H9 (cell line): ENCODE measurements at regions not wholly inside any gene's neighbourhood (a gene's known extent, or its start where the extent isn't known, plus 50 kb on each side); places are given as distances from the start of the nearest gene placed in this dataset.
"Not testable (repeated sequence)": the region's sequence is repeated elsewhere in the genome, so short reads cannot be mapped to it uniquely, and the experiment has no call there.

Experiments used
- DNase-seq: peaks from one replicate; pipeline ENCODE4 v3.0.0-alpha.2; 2017
- H2AFZ ChIP-seq: one replicate; pipeline ENCODE4 v1.6.1; 2013; ENCODE audit warnings: mild to moderate bottlenecking, low read length, control low read depth, moderate library complexity
- H2AK5ac ChIP-seq: 2 replicates; pipeline ENCODE4 v1.6.1; 2013; ENCODE audit warnings: low read length, control low read depth, mixed read lengths; ENCODE audit not compliant: insufficient read length
- H2BK120ac ChIP-seq: one replicate; pipeline ENCODE4 v1.6.1; 2013; ENCODE audit warnings: low read depth, mild to moderate bottlenecking, low read length, control low read depth, inconsistent platforms; ENCODE audit not compliant: poor library complexity, severe bottlenecking
- H2BK12ac ChIP-seq: 2 replicates; pipeline ENCODE4 v1.6.1; 2013; ENCODE audit warnings: low read length, control low read depth, mixed read lengths, low read depth; ENCODE audit not compliant: insufficient read length
- H2BK15ac ChIP-seq: 2 replicates; pipeline ENCODE4 v1.6.1; 2013; ENCODE audit warnings: low read depth, low read length, control low read depth
- H2BK20ac ChIP-seq: one replicate; pipeline ENCODE4 v1.6.1; 2013; ENCODE audit warnings: low read depth, mild to moderate bottlenecking, low read length, control low read depth, inconsistent platforms; ENCODE audit not compliant: poor library complexity, severe bottlenecking
- H2BK5ac ChIP-seq: 2 replicates; pipeline ENCODE4 v1.6.1; 2013; ENCODE audit warnings: low read length, control low read depth, mixed read lengths; ENCODE audit not compliant: insufficient read length
- H3K14ac ChIP-seq: 2 replicates; pipeline ENCODE4 v1.6.1; 2013; ENCODE audit warnings: low read length, control low read depth; ENCODE audit not compliant: insufficient read depth
- H3K18ac ChIP-seq: 2 replicates; pipeline ENCODE4 v1.6.1; 2013; ENCODE audit warnings: low read depth, mild to moderate bottlenecking, mixed read lengths, low read length, control low read depth; ENCODE audit not compliant: insufficient read length
- H3K23ac ChIP-seq: 2 replicates; pipeline ENCODE4 v1.6.1; 2013; ENCODE audit warnings: low read length, control low read depth, mixed read lengths, low read depth; ENCODE audit not compliant: insufficient read length
- H3K23me2 ChIP-seq: 2 replicates; pipeline ENCODE4 v1.6.1; 2013; ENCODE audit warnings: low read depth, mild to moderate bottlenecking, mixed read lengths, low read length, control low read depth; ENCODE audit not compliant: insufficient read length, poor library complexity, severe bottlenecking
- H3K27ac ChIP-seq: 2 replicates; pipeline ENCODE4 v1.5.1; 2013; ENCODE audit warnings: low read length, control low read depth, mixed read lengths, low read depth; ENCODE audit not compliant: insufficient read length
- H3K27me3 ChIP-seq: 2 replicates; pipeline ENCODE4 v1.6.1; 2013; ENCODE audit warnings: low read length, control low read depth, inconsistent platforms; ENCODE audit not compliant: insufficient read depth
- H3K4ac ChIP-seq: 2 replicates; pipeline ENCODE4 v1.6.1; 2013; ENCODE audit warnings: low read depth, mild to moderate bottlenecking, control low read depth, inconsistent platforms, low read length, moderate library complexity
- H3K4me1 ChIP-seq: 2 replicates; pipeline ENCODE4 v1.6.1; 2013; ENCODE audit warnings: low read length, control low read depth, inconsistent platforms; ENCODE audit not compliant: insufficient read depth
- H3K4me2 ChIP-seq: 2 replicates; pipeline ENCODE4 v1.6.1; 2013; ENCODE audit warnings: low read length, control low read depth, mixed read lengths; ENCODE audit not compliant: insufficient read length, insufficient read depth
- H3K56ac ChIP-seq: 2 replicates; pipeline ENCODE4 v1.6.1; 2013; ENCODE audit warnings: low read depth, mild to moderate bottlenecking, mixed read lengths, low read length, control low read depth; ENCODE audit not compliant: insufficient read length
- H3K79me1 ChIP-seq: 2 replicates; pipeline ENCODE4 v1.6.1; 2013; ENCODE audit warnings: low read depth, mild to moderate bottlenecking, moderate library complexity, low read length, control low read depth, inconsistent platforms; ENCODE audit not compliant: insufficient read depth, poor library complexity, severe bottlenecking
- H3K79me2 ChIP-seq: 2 replicates; pipeline ENCODE4 v1.6.1; 2013; ENCODE audit warnings: low read length, control low read depth, inconsistent platforms; ENCODE audit not compliant: insufficient read depth
- H3K9ac ChIP-seq: 2 replicates; pipeline ENCODE4 v1.6.1; 2013; ENCODE audit warnings: low read length, control low read depth, mixed read lengths; ENCODE audit not compliant: insufficient read length; ENCODE audit errors: extremely low read depth
- H3K9me3 ChIP-seq: one replicate; pipeline ENCODE4 v1.6.1; 2013; ENCODE audit warnings: low read depth, low read length, inconsistent platforms; ENCODE audit not compliant: control insufficient read depth
- H3T11ph ChIP-seq: one replicate; pipeline ENCODE4 v1.6.1; 2013; ENCODE audit warnings: mild to moderate bottlenecking, low read length, control low read depth, inconsistent platforms
- H4K20me1 ChIP-seq: one replicate; pipeline ENCODE4 v1.6.1; 2013; ENCODE audit not compliant: control insufficient read depth, insufficient read length, insufficient read depth
- H4K5ac ChIP-seq: 2 replicates; pipeline ENCODE4 v1.6.1; 2013; ENCODE audit warnings: low read depth, mild to moderate bottlenecking, mixed read lengths, low read length, control low read depth; ENCODE audit not compliant: insufficient read length
- H4K8ac ChIP-seq: replicated peaks from 2 replicates; pipeline ENCODE4 v1.6.1; 2013; ENCODE audit warnings: low read length, control low read depth, mixed read lengths, low read depth; ENCODE audit not compliant: insufficient read length
- H4K91ac ChIP-seq: 2 replicates; pipeline ENCODE4 v1.6.1; 2013; ENCODE audit warnings: low read depth, mild to moderate bottlenecking, moderate library complexity, mixed read lengths, low read length, control low read depth; ENCODE audit not compliant: insufficient read length
- H3K27ac Mint-ChIP-seq, 3 experiments: 2 replicates in 2 of 3; 3 replicates in 1 of 3; pipeline ENCODE4 v1.8.0; 2020 to 2021; ENCODE audit warnings: mixed read lengths in 3 of 3, mild to moderate bottlenecking in 1 of 3, moderate library complexity in 1 of 3
- H3K27me3 Mint-ChIP-seq: 2 replicates; pipeline ENCODE4 v1.8.0; 2021; ENCODE audit warnings: low read depth, mild to moderate bottlenecking, moderate library complexity, mixed read lengths
- H3K36me3 Mint-ChIP-seq, 3 experiments: 2 replicates in 2 of 3; 3 replicates in 1 of 3; pipeline ENCODE4 v1.8.0; 2020 to 2021; ENCODE audit warnings: low read depth in 3 of 3, mixed read lengths in 3 of 3; ENCODE audit not compliant: insufficient read depth in 1 of 3
- H3K4me1 Mint-ChIP-seq, 2 experiments: 2 replicates each; pipeline ENCODE4 v1.8.0; 2020; ENCODE audit warnings: mixed read lengths in 2 of 2
- H3K4me3 Mint-ChIP-seq, 2 experiments: 2 replicates in 1 of 2; 3 replicates in 1 of 2; pipeline ENCODE4 v1.8.0; 2020 to 2021; ENCODE audit warnings: mild to moderate bottlenecking in 2 of 2, mixed read lengths in 2 of 2, moderate library complexity in 1 of 2
- H3K9me3 Mint-ChIP-seq, 2 experiments: 2 replicates in 1 of 2; 3 replicates in 1 of 2; pipeline ENCODE4 v1.8.0; 2020; ENCODE audit warnings: mild to moderate bottlenecking in 2 of 2, mixed read lengths in 2 of 2, moderate library complexity in 1 of 2
- WGBS: extraction: QIAGEN DNeasy Blood & Tissue Kit; methylation state at CpG from one replicate; pipeline ENCODE4 v1.1.7; 2013; ENCODE audit warnings: missing lambda C conversion rate, low lambda C conversion rate, mixed read lengths; ENCODE audit not compliant: insufficient read length; ENCODE audit errors: extremely low coverage; 5-methylcytosine and 5-hydroxymethylcytosine counted together
- TF ChIP-seq, protein P1 (sequence below): fragments of 200-600 bp; sonication (generic); conservative IDR thresholded peaks from 3 replicates; pipeline ENCODE4 v1.8.0; 2021; ENCODE audit warnings: antibody characterized with exemption, mild to moderate bottlenecking

DNA sequence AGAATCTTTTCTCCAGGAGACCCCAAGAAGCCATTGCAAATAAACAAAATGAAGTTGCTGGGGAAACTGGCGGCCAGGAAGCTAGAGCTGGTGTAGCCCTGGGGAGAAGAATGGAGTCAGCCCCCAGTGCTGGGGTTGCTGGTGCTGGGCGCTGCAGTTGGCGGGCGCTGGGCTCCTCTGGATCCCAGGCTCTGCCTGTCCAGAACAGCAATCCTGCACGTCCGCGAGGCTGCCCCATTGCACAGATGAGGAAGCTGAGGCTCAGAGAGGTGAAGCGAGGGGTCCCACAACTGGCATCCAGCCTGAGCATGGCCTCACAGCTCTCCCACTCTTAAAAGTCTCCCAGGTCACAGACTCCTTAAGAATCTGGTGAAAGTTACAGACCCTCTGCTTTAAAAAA, 161.1 kb downstream of the OR4M2 start:
- peaks cover 48 to 59% (median 51%) of the 10 kb centered on the region in 3 experiments for H3K36me3 Mint-ChIP-seq
- peaks cover 13% of the 10 kb centered on the region for H3K27me3 Mint-ChIP-seq
- Histone ChIP-seq H3K79me2 (no peaks in the 10 kb centered on the region), H3K79me1 (no peaks in the 10 kb centered on the region), H3K27me3 (no peaks in the 10 kb centered on the region), H4K20me1 (no peaks in the 10 kb centered on the region), H3K56ac (no peak overlapping the region), H2BK5ac (no peak overlapping the region), H3K27ac (no peak overlapping the region), H3K4ac (no peak overlapping the region), H2AFZ (no peak overlapping the region), H3K4me1 (no peaks in the 10 kb centered on the region), H2BK12ac (no peak overlapping the region), H2BK15ac (no peak overlapping the region), H3K14ac (no peak overlapping the region), H2AK5ac (no peak overlapping the region), H2BK120ac (no peak overlapping the region), H2BK20ac (no peak overlapping the region), H4K91ac (no peak overlapping the region), H3K23ac (no peak overlapping the region), H3K9me3 (peaks cover 78% of the 10 kb centered on the region), H3K18ac (no peak overlapping the region), H4K5ac (no peak overlapping the region), H3K23me2 (no peaks in the 10 kb centered on the region), H3K4me2 (no peak overlapping the region), H4K8ac (no peak overlapping the region), H3T11ph (no peak overlapping the region), H3K9ac (no peak overlapping the region)
- H3K4me1 Mint-ChIP-seq = no peaks in the 10 kb centered on the region
- TF ChIP-seq, protein P1, sequence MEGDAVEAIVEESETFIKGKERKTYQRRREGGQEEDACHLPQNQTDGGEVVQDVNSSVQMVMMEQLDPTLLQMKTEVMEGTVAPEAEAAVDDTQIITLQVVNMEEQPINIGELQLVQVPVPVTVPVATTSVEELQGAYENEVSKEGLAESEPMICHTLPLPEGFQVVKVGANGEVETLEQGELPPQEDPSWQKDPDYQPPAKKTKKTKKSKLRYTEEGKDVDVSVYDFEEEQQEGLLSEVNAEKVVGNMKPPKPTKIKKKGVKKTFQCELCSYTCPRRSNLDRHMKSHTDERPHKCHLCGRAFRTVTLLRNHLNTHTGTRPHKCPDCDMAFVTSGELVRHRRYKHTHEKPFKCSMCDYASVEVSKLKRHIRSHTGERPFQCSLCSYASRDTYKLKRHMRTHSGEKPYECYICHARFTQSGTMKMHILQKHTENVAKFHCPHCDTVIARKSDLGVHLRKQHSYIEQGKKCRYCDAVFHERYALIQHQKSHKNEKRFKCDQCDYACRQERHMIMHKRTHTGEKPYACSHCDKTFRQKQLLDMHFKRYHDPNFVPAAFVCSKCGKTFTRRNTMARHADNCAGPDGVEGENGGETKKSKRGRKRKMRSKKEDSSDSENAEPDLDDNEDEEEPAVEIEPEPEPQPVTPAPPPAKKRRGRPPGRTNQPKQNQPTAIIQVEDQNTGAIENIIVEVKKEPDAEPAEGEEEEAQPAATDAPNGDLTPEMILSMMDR = no peak
- H3K4me3 Mint-ChIP-seq = no peak overlapping the region
- no peak for DNase-seq
- H3K27ac Mint-ChIP-seq = no peak overlapping the region
- WGBS = no CpG with 5 or more reads among the region's 8 CpGs
- H3K9me3 Mint-ChIP-seq = peaks cover 99 to 100% of the 10 kb centered on the region in 2 experiments

DNA sequence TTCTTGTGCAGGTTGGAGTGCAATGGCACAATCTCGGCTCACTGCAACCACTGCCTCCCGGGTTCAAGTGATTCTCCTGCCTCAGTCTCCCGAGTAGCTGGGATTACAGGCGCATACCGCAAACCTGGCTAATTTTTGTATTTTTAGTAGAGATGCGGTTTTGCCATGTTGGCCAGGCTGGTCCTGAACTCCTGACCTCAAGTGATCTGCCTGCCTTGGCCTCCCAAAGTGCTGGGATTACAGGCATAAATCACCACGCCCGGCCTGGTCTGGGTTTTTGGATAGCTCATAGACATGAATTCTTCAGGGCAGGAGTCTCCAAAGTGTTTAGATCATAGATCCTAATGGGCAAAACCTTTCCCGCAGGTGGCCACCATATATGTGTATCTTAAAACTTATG, 162.0 kb downstream of the OR4M2 start:
- not testable (repeated sequence) for H2BK15ac ChIP-seq, H3K4ac ChIP-seq, H3K18ac ChIP-seq, H3K23ac ChIP-seq, H3K56ac ChIP-seq, H3K27ac Mint-ChIP-seq, H3K23me2 ChIP-seq, DNase-seq, H3T11ph ChIP-seq, H3K4me1 ChIP-seq, H3K4me2 ChIP-seq, H2AFZ ChIP-seq, H4K5ac ChIP-seq, H4K20me1 ChIP-seq, H4K91ac ChIP-seq, H3K27me3 ChIP-seq, H3K9ac ChIP-seq, H4K8ac ChIP-seq, H3K79me2 ChIP-seq, H3K14ac ChIP-seq, H2BK12ac ChIP-seq, H2AK5ac ChIP-seq, H3K4me1 Mint-ChIP-seq, H3K79me1 ChIP-seq, H3K27ac ChIP-seq, H3K4me3 Mint-ChIP-seq, H2BK20ac ChIP-seq, H2BK120ac ChIP-seq, H2BK5ac ChIP-seq
- no CpG with 5 or more reads among the region's 9 CpGs for WGBS
- H3K27me3 Mint-ChIP-seq = peaks cover 11% of the 10 kb centered on the region
- H3K9me3 ChIP-seq = peaks cover 78% of the 10 kb centered on the region
- peaks cover 44 to 60% (median 46%) of the 10 kb centered on the region in 3 experiments for H3K36me3 Mint-ChIP-seq
- H3K9me3 Mint-ChIP-seq = peaks cover 99 to 100% of the 10 kb centered on the region in 2 experiments
